T-helper 1 cell treated with Interleukin-12 subunit alpha and Interleukin-12 subunit beta and Interleukin-4 antibody, amounts not matched to agents 30 ng/mL and 1 ng/mL, for 36 hours (primary cell): ENCODE measurements at regions not wholly inside any gene's neighbourhood (a gene's known extent, or its start where the extent isn't known, plus 50 kb on each side); places are given as distances from the start of the nearest gene placed in this dataset.

Experiments
- intact Hi-C: fragments of 100-400 bp; cut with micrococcal nuclease; formaldehyde crosslinking; loops from one replicate; pipeline ENCODE4 v1.15.1; 2024

GRCh38 chr5:174326372-174326771, 280.9 kb downstream of the NSG2 start:
- intact Hi-C loops: loop anchor here (5.0 kb wide), 1 partner anchor 611 kb away; no protein-coding TSS in a partner anchor

GRCh38 chr5:174327317-174327864, 281.9 kb downstream of the NSG2 start:
- intact Hi-C loops: loop anchor here (1.0 to 5.0 kb wide), 2 partner anchors 466 to 610 kb away; no protein-coding TSS in a partner anchor

GRCh38 chr5:174327896-174328295, 282.4 kb downstream of the NSG2 start:
- intact Hi-C loops: loop anchor here (1.0 to 5.0 kb wide), 2 partner anchors 465 to 609 kb away; no protein-coding TSS in a partner anchor

GRCh38 chr5:174328631-174329299, 283.3 kb downstream of the NSG2 start:
- intact Hi-C loops: loop anchor here (5.0 kb wide), 1 partner anchor 609 kb away; no protein-coding TSS in a partner anchor

- intact Hi-C loops: loop anchor here (5.0 kb wide), 1 partner anchor 608 kb away; no protein-coding TSS in a partner anchor
Observed at GRCh38 chr5:174329738-174330137, 284.2 kb downstream of the NSG2 start.

DNA sequence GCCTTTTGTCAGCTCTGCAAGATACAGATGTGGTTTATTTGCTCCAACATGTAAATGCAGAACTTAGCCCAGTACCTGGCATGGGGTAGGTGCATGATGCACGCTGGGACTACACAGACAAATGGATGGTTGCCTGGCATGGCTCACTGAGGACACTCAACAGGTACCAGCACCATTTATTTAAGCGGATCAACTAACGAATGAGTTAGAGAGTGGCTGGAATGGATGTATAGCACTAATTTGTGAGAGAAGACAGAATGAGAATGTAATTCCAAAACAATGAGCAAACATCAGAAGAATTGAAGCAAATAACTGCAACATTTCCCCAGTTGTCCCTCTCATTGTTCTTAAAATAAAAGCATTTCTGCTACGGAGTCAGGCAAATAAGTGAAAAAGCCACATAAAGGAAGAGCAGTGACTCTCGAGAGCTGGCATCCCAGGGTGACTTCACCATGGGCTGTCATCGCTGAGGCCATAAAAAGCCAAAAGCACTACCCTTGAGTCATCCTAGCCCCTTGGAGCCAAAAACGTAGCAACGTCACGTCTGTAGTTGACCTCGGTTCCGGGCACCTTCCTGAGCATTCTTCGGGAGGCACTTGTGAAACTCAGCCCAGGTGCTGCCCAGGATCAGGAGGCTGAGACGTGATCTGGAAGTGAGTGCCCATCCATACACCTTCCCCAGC, 290.3 kb downstream of the NSG2 start:
- intact Hi-C loops: no loop called here

DNA sequence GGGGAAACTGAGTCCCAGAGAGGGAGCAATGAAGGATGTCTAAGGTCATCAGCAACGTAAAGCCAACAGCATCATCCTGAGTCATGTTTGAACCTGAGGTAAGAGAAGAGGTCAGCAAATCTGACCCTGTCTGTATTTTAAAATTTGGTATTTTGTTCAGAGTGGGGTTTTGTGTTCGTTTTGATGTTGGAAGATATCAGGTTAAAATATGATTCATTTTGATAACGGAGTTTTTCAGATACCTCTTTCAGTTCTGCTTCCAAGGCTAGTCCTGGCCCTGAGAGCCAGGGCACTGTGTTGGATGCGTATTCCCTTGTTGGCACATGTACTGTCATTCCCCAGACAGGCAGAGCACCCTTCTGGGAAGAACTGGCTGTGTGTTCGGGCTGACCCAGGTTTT, 291.0 kb downstream of the NSG2 start:
- intact Hi-C loops: no loop called here

- intact Hi-C loops: no loop called here
Observed at GRCh38 chr5:174337276-174338184, 292.0 kb downstream of the NSG2 start.

- intact Hi-C loops: no loop called here
Observed at GRCh38 chr5:174338185-174339010, 292.9 kb downstream of the NSG2 start.

- intact Hi-C loops: no loop called here
Observed at GRCh38 chr5:174339130-174339529, 293.6 kb downstream of the NSG2 start.

- intact Hi-C loops: no loop called here
Observed at GRCh38 chr5:174340226-174340625, 294.7 kb downstream of the NSG2 start.

- intact Hi-C loops: no loop called here
Observed at GRCh38 chr5:174342696-174343095, 297.2 kb downstream of the NSG2 start.

DNA sequence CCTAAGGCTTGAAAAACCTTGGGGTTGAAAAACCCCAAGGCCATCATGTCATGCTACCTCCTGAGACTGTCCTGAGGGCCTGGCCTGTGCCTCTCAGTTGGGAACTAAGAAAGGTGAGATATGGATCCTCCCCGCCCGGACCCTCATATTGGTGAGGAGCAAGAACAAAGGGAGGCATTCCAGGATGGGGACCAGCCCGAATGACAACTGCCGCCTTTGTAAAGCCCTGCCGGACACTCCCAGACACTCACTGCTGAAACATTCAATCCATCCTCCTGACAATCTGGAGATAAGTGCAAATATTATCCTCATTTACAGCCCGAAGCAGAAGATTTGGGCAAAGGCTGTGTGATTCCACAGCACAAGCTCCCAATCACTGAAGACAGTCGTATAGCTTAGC, 298.3 kb downstream of the NSG2 start:
- intact Hi-C loops: no loop called here

DNA sequence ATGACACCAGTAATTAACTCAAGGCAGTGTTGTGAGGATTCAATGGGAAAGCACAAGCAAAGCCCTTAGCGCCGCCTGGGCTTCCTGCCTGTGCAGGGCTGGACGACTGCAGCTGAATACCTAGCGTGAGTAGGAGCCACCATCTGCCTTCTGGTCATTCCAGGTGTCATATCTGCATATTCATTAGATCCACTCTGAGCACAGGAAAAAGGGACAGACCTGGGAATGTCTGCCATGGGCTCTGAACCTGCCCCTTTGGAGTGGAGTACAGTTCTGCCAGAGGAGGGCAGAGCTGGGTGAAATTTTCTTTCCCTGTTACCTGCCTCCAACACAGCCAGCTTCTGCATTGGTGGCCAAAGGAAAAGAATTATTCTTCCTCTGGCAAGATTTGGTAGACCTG, 298.8 kb downstream of the NSG2 start:
- intact Hi-C loops: no loop called here

DNA sequence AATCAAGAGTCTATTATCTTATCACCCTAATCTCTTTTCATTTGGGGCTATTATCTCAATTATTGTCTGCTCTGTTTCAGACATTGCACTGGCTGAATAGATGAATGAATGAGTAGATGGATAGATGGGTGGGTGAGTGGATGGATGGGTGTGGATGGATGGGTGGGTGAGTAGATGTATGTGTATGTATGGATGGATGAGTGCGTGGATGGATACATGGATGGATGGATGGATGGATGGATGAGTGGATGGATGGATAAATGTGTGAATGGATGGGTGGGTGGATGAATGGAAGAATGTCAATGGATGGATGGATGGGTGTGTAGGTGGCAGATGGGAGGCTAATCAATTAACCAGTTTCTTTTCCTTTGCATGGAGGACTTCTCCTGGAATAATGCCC, 301.7 kb downstream of the NSG2 start:
- intact Hi-C loops: no loop called here

DNA sequence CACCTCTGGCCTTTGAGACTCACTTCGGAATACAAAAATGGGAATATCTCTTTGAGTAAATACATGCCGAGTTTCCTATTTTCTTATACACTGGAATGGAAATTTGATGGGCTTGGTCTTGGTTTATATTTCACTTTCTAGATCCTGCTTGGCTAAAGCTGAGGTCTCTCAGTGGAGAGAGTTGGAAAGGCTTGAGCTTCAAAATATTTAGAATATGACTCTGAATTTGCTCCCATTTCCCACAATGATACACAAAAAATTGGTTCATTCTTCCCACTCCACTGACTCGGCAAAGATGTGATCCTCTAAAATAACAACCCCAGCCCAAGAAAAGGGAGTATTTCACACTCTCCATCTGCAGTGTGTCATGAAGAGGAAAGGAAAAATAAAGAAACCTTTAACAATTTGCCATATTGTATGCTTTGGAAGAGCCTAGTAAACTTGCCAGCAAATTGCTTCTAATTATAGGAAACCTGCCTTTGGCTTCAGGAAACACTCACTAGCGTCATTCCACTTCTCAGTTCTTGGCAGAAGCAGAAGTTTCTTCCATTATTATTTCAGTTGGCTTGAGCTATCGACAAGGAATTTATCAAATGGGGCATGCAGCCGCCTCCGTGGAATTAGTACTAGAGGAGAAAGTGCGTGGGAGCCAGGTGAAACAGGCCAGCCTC, 302.9 kb downstream of the NSG2 start:
- intact Hi-C loops: no loop called here

GRCh38 chr5:174352681-174353080, 307.2 kb downstream of the NSG2 start:
- intact Hi-C loops: no loop called here

DNA sequence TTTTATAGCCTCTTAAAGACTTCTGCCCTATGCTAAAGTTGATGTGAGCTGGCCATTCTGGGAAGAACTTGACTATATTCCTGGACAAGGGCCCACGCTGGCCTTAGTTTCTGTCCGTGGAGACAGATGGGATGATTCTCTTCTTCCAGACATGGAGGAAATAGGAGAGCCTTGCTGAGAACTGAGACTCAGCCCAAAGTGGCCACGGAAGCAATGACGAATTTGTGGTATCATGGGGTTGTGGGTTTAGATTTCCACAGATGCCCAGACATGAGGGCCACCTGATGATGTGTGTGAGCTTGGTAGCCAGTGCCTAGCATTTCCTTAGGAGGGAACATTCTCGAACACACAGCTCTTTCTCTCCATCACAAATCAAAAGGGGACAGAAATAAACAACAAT, 309.1 kb downstream of the NSG2 start:
- intact Hi-C loops: no loop called here

GRCh38 chr5:174355208-174355612, 309.7 kb downstream of the NSG2 start:
- intact Hi-C loops: no loop called here

DNA sequence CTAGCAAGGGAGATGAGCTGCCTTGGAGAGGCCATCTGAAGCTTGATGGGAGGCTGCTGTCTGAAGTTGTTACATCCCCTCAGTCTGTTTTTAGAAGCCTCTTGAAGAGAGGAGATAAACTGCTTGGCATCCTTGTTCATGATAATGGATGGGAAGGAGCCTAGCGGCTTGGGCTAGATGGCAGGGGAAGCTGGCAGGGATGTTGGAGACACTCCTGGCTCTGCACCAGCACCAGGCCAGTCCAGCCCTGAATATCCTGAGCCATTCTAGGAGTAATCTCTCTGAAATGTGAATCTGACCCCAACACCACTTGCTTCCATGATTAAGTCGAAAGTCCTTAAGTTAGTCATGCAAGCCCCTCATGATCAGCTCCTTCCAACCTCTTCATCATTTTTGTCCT, 310.5 kb downstream of the NSG2 start:
- intact Hi-C loops: no loop called here
